ENCODE measurements at regions not wholly inside any gene's neighbourhood (a gene's known extent, or its start where the extent isn't known, plus 50 kb on each side); places are given as distances from the start of the nearest gene placed in this dataset.

DNA sequence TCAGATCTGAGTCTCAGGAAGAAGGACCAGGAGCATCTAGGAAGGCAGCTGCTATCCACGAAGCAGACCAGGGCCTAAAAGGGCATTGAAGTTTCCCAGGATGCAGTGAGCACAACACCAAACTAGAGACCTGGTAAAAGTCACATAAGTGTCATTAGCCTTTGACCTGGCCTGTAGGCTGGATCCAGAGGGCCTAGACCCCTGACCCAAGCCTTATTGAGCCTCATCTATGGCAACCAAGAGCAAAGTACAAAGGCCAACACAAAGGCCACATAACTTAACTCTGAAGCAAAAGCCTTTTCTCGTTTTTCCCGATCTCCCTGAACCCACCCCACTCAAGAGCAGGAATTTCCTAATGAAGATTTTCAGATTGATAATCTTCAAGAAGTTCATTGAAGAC lies 127.3 kb upstream of the SRD5A2 start:
- no peak for DNase-seq
- no peak overlapping the region for H3K27ac ChIP-seq (ENCODE audit: low read length)
- ChIA-PET CTCF (no interaction called here), POLR2A (ENCODE audit: unreplicated experiment) (no interaction called here)
- H3K9me3 ChIP-seq (ENCODE audit: low read length) = no peaks in the 10 kb centered on the region
- no peaks in the 10 kb centered on the region for H3K4me1 ChIP-seq (ENCODE audit: insufficient read depth, low read length)
- H3K27me3 ChIP-seq (ENCODE audit: low read length) = no peaks in the 10 kb centered on the region
- H3K4me3 ChIP-seq (ENCODE audit: low read length) = no peak overlapping the region
- H2AFZ ChIP-seq (ENCODE audit: low read length) = no peak overlapping the region
- TF ChIP-seq EZH2phosphoT487 (IDR thresholded peaks at IDR 0.05; ENCODE audit: borderline replicate concordance, low read length) = no peak
- TF ChIP-seq EZH2 (IDR thresholded peaks at IDR 0.05; ENCODE audit: low read length, unreplicated experiment) = no peak
- TF ChIP-seq, protein P1, sequence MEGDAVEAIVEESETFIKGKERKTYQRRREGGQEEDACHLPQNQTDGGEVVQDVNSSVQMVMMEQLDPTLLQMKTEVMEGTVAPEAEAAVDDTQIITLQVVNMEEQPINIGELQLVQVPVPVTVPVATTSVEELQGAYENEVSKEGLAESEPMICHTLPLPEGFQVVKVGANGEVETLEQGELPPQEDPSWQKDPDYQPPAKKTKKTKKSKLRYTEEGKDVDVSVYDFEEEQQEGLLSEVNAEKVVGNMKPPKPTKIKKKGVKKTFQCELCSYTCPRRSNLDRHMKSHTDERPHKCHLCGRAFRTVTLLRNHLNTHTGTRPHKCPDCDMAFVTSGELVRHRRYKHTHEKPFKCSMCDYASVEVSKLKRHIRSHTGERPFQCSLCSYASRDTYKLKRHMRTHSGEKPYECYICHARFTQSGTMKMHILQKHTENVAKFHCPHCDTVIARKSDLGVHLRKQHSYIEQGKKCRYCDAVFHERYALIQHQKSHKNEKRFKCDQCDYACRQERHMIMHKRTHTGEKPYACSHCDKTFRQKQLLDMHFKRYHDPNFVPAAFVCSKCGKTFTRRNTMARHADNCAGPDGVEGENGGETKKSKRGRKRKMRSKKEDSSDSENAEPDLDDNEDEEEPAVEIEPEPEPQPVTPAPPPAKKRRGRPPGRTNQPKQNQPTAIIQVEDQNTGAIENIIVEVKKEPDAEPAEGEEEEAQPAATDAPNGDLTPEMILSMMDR (conservative IDR thresholded peaks at IDR 0.05; ENCODE audit: low read depth, low read length) = no peak
- no peak for ATAC-seq
- no peaks in the 10 kb centered on the region for H3K9me2 ChIP-seq (replicated peaks; ENCODE audit: low read length)
- H3K4me2 ChIP-seq (ENCODE audit: low read length) = no peak overlapping the region
- no peaks in the 10 kb centered on the region for H3K36me3 ChIP-seq (ENCODE audit: low read depth, low read length)
- intact Hi-C loops (cut with micrococcal nuclease) = no loop called here
- no peaks in the 10 kb centered on the region for H3F3A ChIP-seq (ENCODE audit: low read length, unreplicated experiment)
- no peaks in the 10 kb centered on the region for H4K20me1 ChIP-seq (ENCODE audit: low read length)
- no peaks in the 10 kb centered on the region for H3K79me2 ChIP-seq (ENCODE audit: low read length)
- BruUV-seq (replicated peaks) = no TSS peak
- H3K9ac ChIP-seq (ENCODE audit: low read length) = no peak overlapping the region

DNA sequence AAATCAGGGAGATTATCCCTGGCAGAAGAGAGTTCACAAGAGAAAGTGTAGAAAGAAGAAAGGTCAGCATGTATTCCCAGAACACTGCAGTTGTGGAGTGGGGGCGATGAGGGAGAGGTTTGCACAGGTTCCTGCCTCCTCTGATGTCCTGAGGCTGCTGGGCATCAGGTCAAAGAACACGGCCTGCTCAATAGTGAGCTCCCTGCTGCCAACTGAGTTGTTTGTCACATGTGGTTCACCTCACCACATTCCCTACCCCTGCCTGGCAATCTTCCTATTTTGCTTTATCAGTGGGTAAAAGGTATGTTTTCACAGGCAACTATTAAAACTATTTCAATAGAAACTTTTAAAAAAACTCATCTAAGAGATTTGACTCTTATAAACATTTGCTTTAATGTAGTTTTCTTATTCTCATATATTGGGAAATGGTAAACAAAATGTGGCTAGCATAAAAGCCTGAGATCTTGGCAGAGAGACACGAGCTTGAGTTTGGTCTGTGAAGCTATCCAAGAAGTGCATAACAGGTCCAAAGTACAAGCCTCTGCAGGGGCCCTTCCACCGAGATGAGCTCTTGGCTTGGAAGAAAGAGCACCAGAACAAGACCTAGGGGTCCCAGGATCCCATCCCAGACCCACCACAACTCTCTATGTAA lies 123.9 kb upstream of the SRD5A2 start:
- ChIA-PET CTCF (interaction anchor here (0.7 kb wide), 1 partner anchor 26 kb away, joined by 5 read pairs; no protein-coding TSS in a partner anchor), POLR2A (ENCODE audit: unreplicated experiment) (no interaction called here)
- Histone ChIP-seq H3K4me2 (ENCODE audit: low read length) (no peak overlapping the region), H3K27me3 (ENCODE audit: low read length) (no peaks in the 10 kb centered on the region), H3K9ac (ENCODE audit: low read length) (no peak overlapping the region), H4K20me1 (ENCODE audit: low read length) (no peaks in the 10 kb centered on the region), H3K9me3 (ENCODE audit: low read length) (peaks cover 5% of the 10 kb centered on the region; the same call in 1 of the 2 replicates), H3K4me1 (ENCODE audit: insufficient read depth, low read length) (no peaks in the 10 kb centered on the region), H2AFZ (ENCODE audit: low read length) (no peak overlapping the region), H3K4me3 (ENCODE audit: low read length) (no peak overlapping the region), H3K27ac (ENCODE audit: low read length) (no peak overlapping the region), H3K9me2 (replicated peaks; ENCODE audit: low read length) (no peaks in the 10 kb centered on the region), H3F3A (ENCODE audit: low read length, unreplicated experiment) (no peaks in the 10 kb centered on the region), H3K36me3 (ENCODE audit: low read depth, low read length) (no peaks in the 10 kb centered on the region), H3K79me2 (ENCODE audit: low read length) (no peaks in the 10 kb centered on the region)
- peak; percentile 44 for DNase-seq
- no peak for ATAC-seq
- intact Hi-C loops (cut with micrococcal nuclease) = no loop called here
- no TSS peak for BruUV-seq (replicated peaks)
- TF ChIP-seq EZH2 (IDR thresholded peaks at IDR 0.05; ENCODE audit: low read length, unreplicated experiment) = no peak
- no peak for TF ChIP-seq EZH2phosphoT487 (IDR thresholded peaks at IDR 0.05; ENCODE audit: borderline replicate concordance, low read length)
- TF ChIP-seq, protein P1 (conservative IDR thresholded peaks at IDR 0.05; ENCODE audit: low read depth, low read length) = no peak

DNA sequence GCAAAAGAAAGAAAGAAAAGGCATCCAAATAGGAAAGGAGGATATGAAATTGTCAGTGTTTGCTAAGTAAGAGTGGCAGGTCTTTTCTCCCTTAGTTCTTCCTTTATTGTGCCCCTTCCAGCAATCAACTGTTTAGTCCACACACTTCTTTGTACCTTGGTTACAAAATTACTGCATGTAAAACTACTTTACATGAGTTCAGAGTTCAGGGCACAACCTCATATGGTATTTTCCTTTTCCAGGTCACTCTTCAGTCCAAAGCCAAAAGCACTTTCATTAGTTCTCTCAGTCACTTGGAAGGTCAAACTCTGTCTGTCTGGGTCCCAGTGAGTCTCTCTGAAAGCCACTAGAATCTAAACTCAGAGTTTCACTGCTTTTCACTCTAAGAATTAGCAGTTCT lies 122.5 kb upstream of the SRD5A2 start:
- Histone ChIP-seq H3K27me3 (ENCODE audit: low read length) (no peaks in the 10 kb centered on the region), H4K20me1 (ENCODE audit: low read length) (no peaks in the 10 kb centered on the region)

More for the DNA sequence above, 122.5 kb upstream of the SRD5A2 start:
- CTCF ChIA-PET = no interaction called here
- no peaks in the 10 kb centered on the region for H3K9me2 ChIP-seq (replicated peaks; ENCODE audit: low read length)
- BruUV-seq (replicated peaks) = no TSS peak
- H3K79me2 ChIP-seq (ENCODE audit: low read length) = no peaks in the 10 kb centered on the region
- POLR2A ChIA-PET (ENCODE audit: unreplicated experiment) = no interaction called here
- no peaks in the 10 kb centered on the region for H3F3A ChIP-seq (ENCODE audit: low read length, unreplicated experiment)
- intact Hi-C loops (cut with micrococcal nuclease) = no loop called here
- H3K4me3 ChIP-seq (ENCODE audit: low read length) = no peak overlapping the region
- no peaks in the 10 kb centered on the region for H3K36me3 ChIP-seq (ENCODE audit: low read depth, low read length)
- no peak for TF ChIP-seq EZH2phosphoT487 (IDR thresholded peaks at IDR 0.05; ENCODE audit: borderline replicate concordance, low read length)
- no peak for TF ChIP-seq EZH2 (IDR thresholded peaks at IDR 0.05; ENCODE audit: low read length, unreplicated experiment)
- TF ChIP-seq, protein P1 (conservative IDR thresholded peaks at IDR 0.05; ENCODE audit: low read depth, low read length) = no peak
- DNase-seq (no peak), ATAC-seq (no peak)
- H2AFZ ChIP-seq (ENCODE audit: low read length) = no peak overlapping the region
- no peak overlapping the region for H3K9ac ChIP-seq (ENCODE audit: low read length)
- peaks cover 5% of the 10 kb centered on the region; the same call in 1 of the 2 replicates for H3K9me3 ChIP-seq (ENCODE audit: low read length)
- no peaks in the 10 kb centered on the region for H3K4me1 ChIP-seq (ENCODE audit: insufficient read depth, low read length)
- H3K4me2 ChIP-seq (ENCODE audit: low read length) = no peak overlapping the region
- H3K27ac ChIP-seq (ENCODE audit: low read length) = no peak overlapping the region

Measured in PC-3 (cell line).